ENCODE measurements at regions not wholly inside any gene's neighbourhood (a gene's known extent, or its start where the extent isn't known, plus 50 kb on each side); places are given as distances from the start of the nearest gene placed in this dataset.

DNA sequence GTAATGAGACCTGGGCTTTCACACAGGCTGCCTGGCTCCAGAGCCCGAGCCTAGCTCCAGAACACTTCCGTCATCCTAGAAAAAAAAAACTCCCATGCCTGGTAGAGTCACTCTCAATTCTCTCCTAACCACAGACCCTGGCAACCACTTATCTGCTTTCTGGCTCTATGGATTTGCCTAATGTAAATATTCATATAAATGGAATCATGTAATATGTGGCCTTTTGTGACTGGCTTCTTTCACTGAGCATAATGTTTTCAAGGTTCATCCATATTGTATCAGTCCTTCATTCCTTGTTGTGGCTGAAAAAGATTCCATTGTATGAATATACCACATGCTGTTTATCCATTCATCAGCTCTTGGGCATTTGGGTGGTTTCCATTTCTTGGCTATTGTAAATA lies 167.7 kb upstream of the MKLN1 start:
- H3K9me3 ChIP-seq = no peaks in the 10 kb centered on the region
- DNase-seq (no peak), ATAC-seq (ENCODE audit: low FRiP score in 2 of 2) (no peak)
- TF ChIP-seq CTCF (IDR thresholded peaks at IDR 0.05) = no peak
- TF ChIP-seq POLR2AphosphoS5 (IDR thresholded peaks at IDR 0.05) = no peak
- TF ChIP-seq EP300 (IDR thresholded peaks at IDR 0.05) = no peak
- TF ChIP-seq POLR2A (IDR thresholded peaks at IDR 0.05) = no peak
- no peaks in the 10 kb centered on the region for H3K27me3 ChIP-seq
- WGBS, 2 donors = 77 to 80% methylated on average over 2 of the region's 2 CpGs
- H3K4me3 ChIP-seq = no peak overlapping the region
- no peak overlapping the region for H3K27ac ChIP-seq
- no peaks in the 10 kb centered on the region for H3K36me3 ChIP-seq
- H3K4me1 ChIP-seq = no peaks in the 10 kb centered on the region

GRCh38 chr7:131161103-131161502 lies 166.6 kb upstream of the MKLN1 start:
- Histone ChIP-seq H3K27ac (no peak overlapping the region), H3K27me3 (no peaks in the 10 kb centered on the region), H3K4me3 (no peak overlapping the region), H3K9me3 (no peaks in the 10 kb centered on the region), H3K36me3 (no peaks in the 10 kb centered on the region), H3K4me1 (no peaks in the 10 kb centered on the region)
- ATAC-seq (ENCODE audit: low FRiP score in 2 of 2) (no peak), DNase-seq (no peak)
- WGBS, 2 donors = 90 to 95% methylated on average over 3 of the region's 3 CpGs
- TF ChIP-seq EP300 (IDR thresholded peaks at IDR 0.05) = no peak

DNA sequence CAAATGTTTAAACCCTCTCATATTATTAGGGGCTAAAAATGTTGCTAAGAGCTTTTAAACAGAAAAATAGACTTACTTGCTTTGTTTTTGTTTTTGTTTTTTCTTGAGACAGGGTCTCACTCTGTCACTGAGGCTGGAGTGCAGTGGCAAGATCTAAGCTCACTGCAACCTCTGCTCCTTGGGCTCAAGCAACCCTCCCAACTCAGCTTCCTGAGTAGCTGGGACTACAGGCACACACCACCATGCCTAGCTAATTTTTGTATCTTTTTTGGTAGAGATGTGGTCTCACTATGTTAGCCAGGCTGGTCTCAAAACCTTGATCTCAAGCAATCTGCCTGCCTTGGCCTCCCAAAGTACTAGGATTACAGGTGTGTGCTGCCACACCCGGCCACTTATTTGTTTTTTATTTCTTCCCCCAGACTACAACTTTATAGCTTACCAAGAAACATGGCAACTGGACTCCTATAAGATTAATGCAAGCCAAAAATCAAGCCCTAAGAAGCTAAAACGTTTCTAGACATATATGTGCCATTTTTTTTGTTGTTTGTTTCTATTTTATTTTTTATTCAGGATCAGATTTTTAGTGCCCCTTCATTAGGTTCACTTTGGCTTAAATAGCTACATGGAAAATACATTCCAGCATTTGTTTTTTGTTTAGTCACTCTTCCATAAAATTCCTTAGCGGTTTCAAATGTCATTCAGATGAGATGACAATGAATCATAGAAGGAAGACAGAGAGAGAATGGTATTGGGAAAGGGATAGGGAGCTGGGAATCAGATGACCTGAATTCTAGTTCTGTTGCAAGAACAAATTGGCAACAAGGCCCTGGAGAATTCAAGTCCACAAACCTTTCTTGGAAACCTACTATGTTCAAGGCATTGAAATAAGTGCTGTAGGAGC lies 163.4 kb upstream of the MKLN1 start:
- 68 to 75% methylated on average over 3 of the region's 3 CpGs for WGBS, 2 donors

GRCh38 chr7:131166066-131166465 lies 161.6 kb upstream of the MKLN1 start:
- ATAC-seq (ENCODE audit: low FRiP score in 2 of 2) = no peak
- TF ChIP-seq EP300 (IDR thresholded peaks at IDR 0.05) = no peak
- no peak for TF ChIP-seq POLR2AphosphoS5 (IDR thresholded peaks at IDR 0.05)
- no peak for TF ChIP-seq POLR2A (IDR thresholded peaks at IDR 0.05)
- no peak for TF ChIP-seq CTCF (IDR thresholded peaks at IDR 0.05)
- DNase-seq = no peak
- no peak overlapping the region for H3K27ac ChIP-seq
- H3K9me3 ChIP-seq = no peaks in the 10 kb centered on the region
- H3K36me3 ChIP-seq = no peaks in the 10 kb centered on the region
- 95 to 96% methylated on average over 6 of the region's 6 CpGs for WGBS, 2 donors
- H3K4me1 ChIP-seq = no peaks in the 10 kb centered on the region
- no peaks in the 10 kb centered on the region for H3K27me3 ChIP-seq
- no peak overlapping the region for H3K4me3 ChIP-seq

More for the DNA sequence above, 163.4 kb upstream of the MKLN1 start:
- no peaks in the 10 kb centered on the region for H3K9me3 ChIP-seq
- H3K36me3 ChIP-seq = no peaks in the 10 kb centered on the region
- TF ChIP-seq EP300 (IDR thresholded peaks at IDR 0.05) (no peak), CTCF (IDR thresholded peaks at IDR 0.05) (no peak), POLR2A (IDR thresholded peaks at IDR 0.05) (no peak), POLR2AphosphoS5 (IDR thresholded peaks at IDR 0.05) (no peak)
- H3K27ac ChIP-seq = no peak overlapping the region
- H3K4me1 ChIP-seq = no peaks in the 10 kb centered on the region
- no peak overlapping the region for H3K4me3 ChIP-seq
- ATAC-seq (ENCODE audit: low FRiP score in 2 of 2) (no peak), DNase-seq (no peak)
- no peaks in the 10 kb centered on the region for H3K27me3 ChIP-seq

DNA sequence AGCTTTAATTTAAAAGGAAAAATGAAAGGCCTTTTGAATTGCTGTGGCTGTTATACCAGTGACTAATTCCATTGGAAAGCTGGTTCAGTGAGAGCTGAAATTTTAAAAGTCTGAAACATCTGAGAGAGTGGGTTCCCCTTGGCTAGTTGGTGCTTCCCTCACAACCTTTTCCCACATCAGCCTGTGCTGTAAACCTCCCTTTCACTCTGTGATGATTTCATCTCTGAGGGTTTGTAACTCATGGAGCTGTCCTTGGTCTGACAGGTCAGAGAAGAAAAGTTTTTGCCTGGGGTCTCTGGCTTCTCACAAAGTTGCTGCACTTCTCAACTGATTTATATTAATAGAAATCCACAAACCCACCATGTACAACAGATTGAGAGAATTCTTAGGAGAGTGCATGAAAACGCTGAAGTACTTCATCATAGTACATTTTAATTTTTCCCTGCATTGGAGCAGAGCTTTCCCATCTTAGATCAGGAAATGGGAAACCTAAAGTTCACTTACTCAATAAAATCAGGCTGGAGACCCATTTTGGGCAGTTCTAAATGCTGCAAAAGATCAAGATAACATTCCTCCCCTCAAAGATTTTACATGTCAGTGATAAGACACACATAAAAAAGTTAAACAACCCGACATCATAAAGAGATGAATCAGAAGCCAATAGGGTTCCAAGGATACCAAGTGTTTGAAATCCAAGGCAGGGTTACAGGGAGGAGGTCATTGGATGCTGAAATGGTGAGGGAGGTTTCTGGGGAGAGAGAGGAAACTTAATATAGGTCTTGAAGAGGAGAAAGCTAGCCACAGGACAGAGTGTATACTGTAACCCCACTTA lies 157.0 kb upstream of the MKLN1 start:
- Histone ChIP-seq H3K27me3 (no peaks in the 10 kb centered on the region), H3K4me3 (no peak overlapping the region), H3K9me3 (no peaks in the 10 kb centered on the region), H3K36me3 (no peaks in the 10 kb centered on the region), H3K4me1 (no peaks in the 10 kb centered on the region), H3K27ac (no peak overlapping the region)
- 70 to 80% methylated on average over 2 of the region's 2 CpGs for WGBS, 2 donors
- no peak for DNase-seq
- no peak for ATAC-seq (ENCODE audit: low FRiP score in 2 of 2)
- TF ChIP-seq POLR2AphosphoS5 (IDR thresholded peaks at IDR 0.05) = no peak
- no peak for TF ChIP-seq CTCF (IDR thresholded peaks at IDR 0.05)
- TF ChIP-seq POLR2A (IDR thresholded peaks at IDR 0.05) = no peak
- no peak for TF ChIP-seq EP300 (IDR thresholded peaks at IDR 0.05)

All from upper lobe of left lung (tissue), 6 donors.